ENCODE measurements at regions not wholly inside any gene's neighbourhood (a gene's known extent, or its start where the extent isn't known, plus 50 kb on each side); places are given as distances from the start of the nearest gene placed in this dataset.
"Not testable (repeated sequence)": the region's sequence is repeated elsewhere in the genome, so short reads cannot be mapped to it uniquely, and the experiment has no call there.

DNA sequence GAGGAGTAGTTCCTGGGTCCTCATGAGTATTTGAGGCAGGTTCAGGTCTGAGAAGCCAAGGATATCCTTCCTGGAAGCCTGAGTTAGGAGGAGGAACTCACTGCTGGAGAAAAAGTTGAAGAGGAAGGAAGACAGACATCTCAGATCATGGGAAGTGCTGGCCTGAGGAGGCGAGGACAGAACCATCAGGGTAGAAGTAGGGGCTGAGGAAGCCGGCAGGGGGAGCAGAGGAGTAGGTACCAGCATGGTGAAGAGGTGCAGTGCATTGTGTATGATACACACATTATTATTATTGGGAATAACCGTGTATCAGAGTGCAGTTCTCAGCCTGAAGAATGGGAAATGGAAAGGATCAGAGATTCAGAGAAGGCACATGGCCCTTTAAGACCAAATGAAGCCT, 103.2 kb upstream of the PRB2 start:
- not testable (repeated sequence) for H3K27ac ChIP-seq (ENCODE audit: low read length); H3K36me3 ChIP-seq (ENCODE audit: control insufficient read depth in 2 of 2, insufficient read depth in 2 of 2, low read length in 2 of 2); H3K27me3 ChIP-seq (ENCODE audit: control insufficient read depth in 1 of 2, insufficient read depth in 2 of 2, low read length in 2 of 2); H3K9me3 ChIP-seq (ENCODE audit: control insufficient read depth in 2 of 2, low read length in 2 of 2); H3K9ac ChIP-seq (ENCODE audit: low read length in 2 of 2); H3K4me3 ChIP-seq (ENCODE audit: low read length in 2 of 2); H3K4me1 ChIP-seq (ENCODE audit: control insufficient read depth, insufficient read depth, low read length)

DNA sequence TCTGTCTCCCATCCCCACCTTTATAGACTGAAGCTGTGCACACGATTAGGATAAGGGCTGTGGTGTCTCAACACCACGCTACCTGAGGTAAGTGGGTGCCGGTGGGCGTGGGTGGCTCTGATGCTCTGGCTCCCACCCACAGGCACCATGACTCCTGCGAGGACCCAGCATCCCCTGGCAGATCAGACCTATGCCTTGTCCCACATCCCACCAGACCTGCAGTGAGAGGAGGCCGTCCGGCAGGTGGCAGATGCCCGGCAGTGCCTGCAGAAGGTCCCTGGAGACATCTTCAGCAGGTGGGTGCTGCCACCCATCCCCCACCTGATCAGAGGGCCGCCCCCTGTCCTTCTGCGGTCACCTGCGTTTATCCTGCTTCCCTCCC, 104.4 kb upstream of the PRB2 start:
- Histone ChIP-seq H3K4me3 (ENCODE audit: low read length in 2 of 2) (no peak overlapping the region), H3K9me3 (ENCODE audit: control insufficient read depth in 2 of 2, low read length in 2 of 2) (no peaks in the 10 kb centered on the region), H3K9ac (ENCODE audit: low read length in 2 of 2) (no peak overlapping the region), H3K27ac (ENCODE audit: low read length) (no peak overlapping the region), H3K36me3 (ENCODE audit: control insufficient read depth in 2 of 2, insufficient read depth in 2 of 2, low read length in 2 of 2) (no peaks in the 10 kb centered on the region), H3K4me1 (ENCODE audit: control insufficient read depth, insufficient read depth, low read length) (peaks cover 5% of the 10 kb centered on the region), H3K27me3 (ENCODE audit: control insufficient read depth in 1 of 2, insufficient read depth in 2 of 2, low read length in 2 of 2) (peaks cover 2 to 6% of the 10 kb centered on the region in 2 donors)

DNA sequence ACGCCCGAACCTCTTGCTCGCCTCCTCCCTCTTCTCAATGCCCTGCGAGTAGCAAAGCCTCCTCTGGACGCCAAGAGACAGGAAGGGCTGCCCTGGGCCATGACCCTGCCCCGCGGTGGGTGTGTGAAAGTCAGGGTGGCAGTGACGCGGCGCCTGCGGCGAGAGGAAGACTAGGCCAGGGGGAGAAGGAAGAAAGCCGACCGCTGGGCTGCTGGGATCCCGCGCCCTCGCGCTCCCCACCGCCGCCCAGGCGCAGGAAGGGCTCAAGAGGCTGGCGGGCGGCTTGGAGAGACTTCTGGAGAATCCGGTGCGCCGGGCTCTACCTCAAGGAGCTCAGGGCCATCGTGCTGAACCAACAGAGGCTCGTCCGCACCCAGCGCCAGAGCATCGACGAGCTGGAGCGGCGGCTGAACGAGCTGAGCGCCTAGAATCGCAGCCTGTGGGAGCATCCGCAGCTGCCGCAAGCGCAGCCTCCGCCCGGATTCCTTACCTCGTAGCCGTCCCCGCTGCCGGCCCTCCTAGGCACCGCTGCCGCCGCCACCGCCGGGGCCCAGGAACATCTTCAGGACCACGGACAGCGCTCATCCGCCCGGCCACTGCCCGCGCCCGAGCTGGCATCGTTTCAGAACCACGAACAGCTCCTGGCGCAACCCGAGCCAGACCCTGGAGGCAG, 105.0 kb upstream of the PRB2 start:
- Histone ChIP-seq H3K9me3 (ENCODE audit: control insufficient read depth in 2 of 2, low read length in 2 of 2) (no peaks in the 10 kb centered on the region), H3K4me3 (ENCODE audit: low read length in 2 of 2) (no peak overlapping the region), H3K4me1 (ENCODE audit: control insufficient read depth, insufficient read depth, low read length) (peaks cover 5% of the 10 kb centered on the region), H3K27ac (ENCODE audit: low read length) (no peak overlapping the region), H3K9ac (ENCODE audit: low read length in 2 of 2) (no peak overlapping the region), H3K36me3 (ENCODE audit: control insufficient read depth in 2 of 2, insufficient read depth in 2 of 2, low read length in 2 of 2) (no peaks in the 10 kb centered on the region), H3K27me3 (ENCODE audit: control insufficient read depth in 1 of 2, insufficient read depth in 2 of 2, low read length in 2 of 2) (peaks cover 3 to 8% of the 10 kb centered on the region in 2 donors)

DNA sequence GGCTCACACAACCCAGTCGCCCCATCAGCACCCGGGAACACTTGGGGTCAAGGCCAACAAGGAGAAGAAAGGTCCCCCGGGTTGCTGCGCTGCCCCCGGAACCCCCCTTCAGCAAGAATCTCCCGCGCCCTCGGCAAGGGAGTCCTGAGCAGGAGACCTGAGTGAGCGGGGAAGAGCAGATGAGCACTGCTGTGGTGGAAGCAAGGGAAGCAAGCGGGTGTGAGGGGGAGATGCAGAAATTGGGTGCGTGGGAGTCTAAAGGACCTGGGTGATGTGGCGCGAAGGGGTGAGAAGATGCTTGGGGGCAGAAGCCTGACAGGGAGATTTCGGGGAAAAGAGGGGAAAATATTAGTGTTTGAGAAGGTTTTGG, 105.5 kb upstream of the PRB2 start:
- Histone ChIP-seq H3K27me3 (ENCODE audit: control insufficient read depth in 1 of 2, insufficient read depth in 2 of 2, low read length in 2 of 2) (peaks cover 3 to 8% of the 10 kb centered on the region in 2 donors), H3K4me1 (ENCODE audit: control insufficient read depth, insufficient read depth, low read length) (peaks cover 5% of the 10 kb centered on the region), H3K9me3 (ENCODE audit: control insufficient read depth in 2 of 2, low read length in 2 of 2) (no peaks in the 10 kb centered on the region), H3K4me3 (ENCODE audit: low read length in 2 of 2) (no peak overlapping the region), H3K36me3 (ENCODE audit: control insufficient read depth in 2 of 2, insufficient read depth in 2 of 2, low read length in 2 of 2) (no peaks in the 10 kb centered on the region), H3K27ac (ENCODE audit: low read length) (no peak overlapping the region), H3K9ac (ENCODE audit: low read length in 2 of 2) (no peak overlapping the region)

DNA sequence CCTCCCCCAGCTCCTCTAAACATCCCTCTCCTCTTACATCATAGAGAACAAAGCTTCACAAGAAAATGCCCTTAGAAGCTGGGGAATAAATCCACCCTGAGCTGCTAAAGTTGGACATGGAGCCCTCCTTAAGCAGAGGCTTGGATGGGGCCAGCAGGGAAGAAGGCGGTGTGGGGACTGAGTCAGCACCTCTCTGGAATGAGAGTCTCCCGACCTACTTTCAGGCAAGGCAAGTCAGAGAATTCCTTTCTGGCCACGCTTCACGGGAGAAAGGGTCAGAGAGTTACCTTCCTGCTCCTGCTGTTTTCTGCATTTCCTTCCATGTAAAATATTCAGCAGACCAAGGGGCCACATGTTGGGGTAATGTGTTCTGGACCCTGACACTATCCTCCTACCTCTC, 113.3 kb upstream of the PRB2 start:
- Histone ChIP-seq H3K27ac (ENCODE audit: low read length) (no peak overlapping the region), H3K27me3 (ENCODE audit: control insufficient read depth in 1 of 2, insufficient read depth in 2 of 2, low read length in 2 of 2) (peaks cover 3% of the 10 kb centered on the region in 2 donors), H3K9me3 (ENCODE audit: control insufficient read depth in 2 of 2, low read length in 2 of 2) (no peaks in the 10 kb centered on the region), H3K4me1 (ENCODE audit: control insufficient read depth, insufficient read depth, low read length) (no peaks in the 10 kb centered on the region), H3K36me3 (ENCODE audit: control insufficient read depth in 2 of 2, insufficient read depth in 2 of 2, low read length in 2 of 2) (no peaks in the 10 kb centered on the region), H3K4me3 (ENCODE audit: low read length in 2 of 2) (no peak overlapping the region), H3K9ac (ENCODE audit: low read length in 2 of 2) (no peak overlapping the region)

DNA sequence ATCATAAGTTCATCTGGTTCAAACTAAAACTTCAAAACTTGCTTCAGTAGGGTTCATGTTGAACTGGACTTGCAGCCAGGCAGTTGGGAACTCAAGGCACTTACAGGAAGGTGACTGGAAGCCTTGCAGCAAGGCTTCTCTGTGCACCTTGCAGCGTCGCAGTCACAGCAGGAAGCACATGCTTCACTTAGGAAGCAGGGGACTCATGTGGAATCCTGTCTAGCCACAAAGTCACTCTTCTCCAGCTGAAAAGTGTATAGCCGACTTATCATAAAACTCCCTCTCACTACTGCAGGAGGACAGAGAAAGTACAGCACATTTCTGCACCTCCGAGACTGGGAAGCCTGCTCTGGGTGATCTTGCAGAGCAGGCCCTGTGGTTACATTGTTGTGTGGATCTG, 114.0 kb upstream of the PRB2 start:
- no peak overlapping the region for H3K9ac ChIP-seq (ENCODE audit: low read length in 2 of 2)
- peaks cover 3% of the 10 kb centered on the region in 2 donors for H3K27me3 ChIP-seq (ENCODE audit: control insufficient read depth in 1 of 2, insufficient read depth in 2 of 2, low read length in 2 of 2)
- H3K36me3 ChIP-seq (ENCODE audit: control insufficient read depth in 2 of 2, insufficient read depth in 2 of 2, low read length in 2 of 2), result no peaks in the 10 kb centered on the region
- no peaks in the 10 kb centered on the region for H3K4me1 ChIP-seq (ENCODE audit: control insufficient read depth, insufficient read depth, low read length)
- no peak overlapping the region for H3K27ac ChIP-seq (ENCODE audit: low read length)
- H3K4me3 ChIP-seq (ENCODE audit: low read length in 2 of 2), result no peak overlapping the region
- H3K9me3 ChIP-seq (ENCODE audit: control insufficient read depth in 2 of 2, low read length in 2 of 2), result no peaks in the 10 kb centered on the region

DNA sequence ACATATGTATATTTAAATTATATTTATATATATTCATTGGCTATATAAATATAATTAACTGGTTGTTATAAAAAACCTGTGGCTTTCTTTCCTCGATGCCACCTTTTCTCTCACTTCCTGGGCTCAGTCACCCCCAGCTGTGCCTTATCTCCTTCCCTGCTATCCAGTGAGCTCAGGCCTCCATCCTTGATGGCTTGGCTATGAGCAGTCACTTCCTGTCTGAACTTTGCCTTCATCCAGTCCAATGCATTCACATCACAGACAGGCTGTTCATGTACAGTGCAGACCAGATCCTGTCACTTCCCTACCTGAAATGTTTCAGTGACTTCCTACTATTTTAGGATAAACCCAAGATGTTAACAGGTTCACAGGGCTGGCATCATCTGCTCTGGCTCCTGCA, 115.3 kb upstream of the PRB2 start:
- no peak overlapping the region for H3K9ac ChIP-seq (ENCODE audit: low read length in 2 of 2)
- H3K27ac ChIP-seq (ENCODE audit: low read length), result no peak overlapping the region
- no peaks in the 10 kb centered on the region for H3K9me3 ChIP-seq (ENCODE audit: control insufficient read depth in 2 of 2, low read length in 2 of 2)
- H3K4me1 ChIP-seq (ENCODE audit: control insufficient read depth, insufficient read depth, low read length), result no peaks in the 10 kb centered on the region
- H3K27me3 ChIP-seq (ENCODE audit: control insufficient read depth in 1 of 2, insufficient read depth in 2 of 2, low read length in 2 of 2), result no peaks in the 10 kb centered on the region
- H3K36me3 ChIP-seq (ENCODE audit: control insufficient read depth in 2 of 2, insufficient read depth in 2 of 2, low read length in 2 of 2), result no peaks in the 10 kb centered on the region
- H3K4me3 ChIP-seq (ENCODE audit: low read length in 2 of 2), result no peak overlapping the region

DNA sequence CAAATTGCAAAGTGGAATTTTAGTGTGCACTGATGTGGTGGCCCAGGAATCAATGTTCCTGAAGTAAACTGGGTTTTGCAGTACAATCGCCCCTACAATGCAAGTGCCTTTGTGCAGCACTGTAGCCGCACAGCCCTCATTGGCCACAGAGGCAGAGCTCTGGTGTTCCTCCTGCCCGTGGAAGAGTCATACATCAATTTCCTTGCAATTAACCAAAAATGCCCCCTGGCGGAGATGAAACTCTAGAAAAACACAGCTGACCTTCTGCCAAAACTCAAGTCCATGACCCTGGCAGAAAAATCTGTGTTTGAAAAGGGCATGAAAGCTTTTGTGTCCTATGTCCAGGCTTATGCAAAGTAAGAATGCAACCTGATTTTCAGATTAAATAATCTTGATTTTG, 117.9 kb upstream of the PRB2 start:
- H3K27me3 ChIP-seq (ENCODE audit: control insufficient read depth in 1 of 2, insufficient read depth in 2 of 2, low read length in 2 of 2), result no peaks in the 10 kb centered on the region
- H3K4me3 ChIP-seq (ENCODE audit: low read length in 2 of 2), result no peak overlapping the region
- no peak overlapping the region for H3K27ac ChIP-seq (ENCODE audit: low read length)
- no peaks in the 10 kb centered on the region for H3K4me1 ChIP-seq (ENCODE audit: control insufficient read depth, insufficient read depth, low read length)
- no peak overlapping the region for H3K9ac ChIP-seq (ENCODE audit: low read length in 2 of 2)
- H3K36me3 ChIP-seq (ENCODE audit: control insufficient read depth in 2 of 2, insufficient read depth in 2 of 2, low read length in 2 of 2), result no peaks in the 10 kb centered on the region
- H3K9me3 ChIP-seq (ENCODE audit: control insufficient read depth in 2 of 2, low read length in 2 of 2), result no peaks in the 10 kb centered on the region

DNA sequence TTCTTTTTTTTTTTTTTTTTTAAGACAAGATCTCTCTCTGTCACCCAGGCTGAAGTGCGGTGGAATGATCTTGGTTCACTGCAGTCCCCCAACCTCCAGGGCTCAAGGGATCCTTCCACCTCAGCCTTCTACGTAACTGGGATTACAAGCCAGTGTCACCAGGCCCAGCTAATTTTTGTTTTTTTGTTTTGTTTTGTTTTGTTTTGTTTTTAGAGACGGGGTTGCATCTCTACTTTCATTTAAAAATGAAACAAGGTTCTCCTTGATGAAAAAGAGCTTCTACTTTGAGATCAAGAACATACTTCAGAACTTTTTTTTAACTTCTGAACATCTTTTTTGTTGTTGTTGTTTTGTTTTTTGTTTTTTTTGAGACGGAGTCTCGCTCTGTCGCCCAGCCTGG, 121.7 kb upstream of the PRB2 start:
- Histone ChIP-seq H3K27ac (ENCODE audit: low read length) (no peak overlapping the region), H3K9ac (ENCODE audit: low read length in 2 of 2) (no peak overlapping the region), H3K9me3 (ENCODE audit: control insufficient read depth in 2 of 2, low read length in 2 of 2) (no peaks in the 10 kb centered on the region), H3K4me3 (ENCODE audit: low read length in 2 of 2) (no peak overlapping the region), H3K36me3 (ENCODE audit: control insufficient read depth in 2 of 2, insufficient read depth in 2 of 2, low read length in 2 of 2) (no peaks in the 10 kb centered on the region), H3K4me1 (ENCODE audit: control insufficient read depth, insufficient read depth, low read length) (no peaks in the 10 kb centered on the region), H3K27me3 (ENCODE audit: control insufficient read depth in 1 of 2, insufficient read depth in 2 of 2, low read length in 2 of 2) (no peaks in the 10 kb centered on the region)

DNA sequence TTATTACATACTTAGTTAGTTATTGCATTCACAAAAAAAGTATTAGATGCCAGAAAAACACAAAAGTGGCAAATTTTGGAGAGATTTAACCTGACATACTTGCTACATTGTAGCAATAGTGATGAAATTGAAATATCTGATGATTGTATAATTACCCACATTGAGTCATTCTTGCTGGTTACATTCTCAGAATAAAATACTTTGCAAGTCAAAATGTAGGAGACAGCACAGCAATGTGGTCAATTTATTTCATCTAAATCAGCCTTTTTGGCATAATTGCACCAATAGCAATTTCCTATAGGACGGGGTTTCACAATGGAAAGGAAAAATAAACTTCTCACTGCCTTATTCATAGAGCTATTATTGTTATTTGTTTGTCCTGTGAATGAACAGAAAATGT, 125.0 kb upstream of the ETV6 start:
- H3K27me3 ChIP-seq (ENCODE audit: control insufficient read depth in 1 of 2, insufficient read depth in 2 of 2, low read length in 2 of 2), result no peaks in the 10 kb centered on the region
- H3K4me3 ChIP-seq (ENCODE audit: low read length in 2 of 2), result no peak overlapping the region
- H3K9ac ChIP-seq (ENCODE audit: low read length in 2 of 2), result no peak overlapping the region
- H3K4me1 ChIP-seq (ENCODE audit: control insufficient read depth, insufficient read depth, low read length), result no peaks in the 10 kb centered on the region
- no peaks in the 10 kb centered on the region for H3K36me3 ChIP-seq (ENCODE audit: control insufficient read depth in 2 of 2, insufficient read depth in 2 of 2, low read length in 2 of 2)
- H3K27ac ChIP-seq (ENCODE audit: low read length), result no peak overlapping the region
- H3K9me3 ChIP-seq (ENCODE audit: control insufficient read depth in 2 of 2, low read length in 2 of 2), result no peaks in the 10 kb centered on the region

DNA sequence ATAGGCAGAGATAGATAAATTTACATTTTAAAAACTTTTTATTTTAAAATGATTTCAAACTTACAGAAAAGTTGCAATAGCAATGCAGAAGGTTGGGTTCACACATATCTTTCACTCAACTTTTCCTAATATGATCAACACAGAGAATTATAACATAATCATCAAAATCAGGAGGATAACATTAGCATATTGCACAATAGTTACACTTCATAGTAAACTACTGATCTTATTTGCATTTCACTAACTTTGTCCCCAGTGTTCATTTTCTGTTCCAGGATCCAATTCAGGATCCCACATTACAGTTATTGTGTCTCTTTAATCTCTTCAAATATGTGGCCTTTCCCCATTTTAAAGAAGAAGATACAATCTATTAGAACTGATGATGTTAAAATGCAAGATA, 115.4 kb upstream of the ETV6 start:
- Histone ChIP-seq H3K9me3 (ENCODE audit: control insufficient read depth in 2 of 2, low read length in 2 of 2) (no peaks in the 10 kb centered on the region), H3K27me3 (ENCODE audit: control insufficient read depth in 1 of 2, insufficient read depth in 2 of 2, low read length in 2 of 2) (peaks cover 0 to 3% of the 10 kb centered on the region in 2 donors), H3K36me3 (ENCODE audit: control insufficient read depth in 2 of 2, insufficient read depth in 2 of 2, low read length in 2 of 2) (no peaks in the 10 kb centered on the region), H3K9ac (ENCODE audit: low read length in 2 of 2) (no peak overlapping the region), H3K27ac (ENCODE audit: low read length) (no peak overlapping the region), H3K4me3 (ENCODE audit: low read length in 2 of 2) (no peak overlapping the region), H3K4me1 (ENCODE audit: control insufficient read depth, insufficient read depth, low read length) (no peaks in the 10 kb centered on the region)
